ENCODE measurements at regions not wholly inside any gene's neighbourhood (a gene's known extent, or its start where the extent isn't known, plus 50 kb on each side); places are given as distances from the start of the nearest gene placed in this dataset.

GRCh38 chr3:104610730-104611652 is 755.7 kb upstream of the ALCAM start:
- ChIA-PET POLR2A (no interaction called here), CTCF (no interaction called here)

GRCh38 chr3:104612218-104612617 is 754.5 kb upstream of the ALCAM start:
- ChIA-PET POLR2A (no interaction called here), CTCF (no interaction called here)

GRCh38 chr3:104614564-104614963 is 752.1 kb upstream of the ALCAM start:
- ChIA-PET POLR2A (no interaction called here), CTCF (interaction anchor here (0.8 kb wide), 1 partner anchor 158 kb away, joined by 3 read pairs; no protein-coding TSS in a partner anchor)

GRCh38 chr3:104628185-104628789 is 738.4 kb upstream of the ALCAM start:
- ChIA-PET CTCF (no interaction called here), POLR2A (no interaction called here)

DNA sequence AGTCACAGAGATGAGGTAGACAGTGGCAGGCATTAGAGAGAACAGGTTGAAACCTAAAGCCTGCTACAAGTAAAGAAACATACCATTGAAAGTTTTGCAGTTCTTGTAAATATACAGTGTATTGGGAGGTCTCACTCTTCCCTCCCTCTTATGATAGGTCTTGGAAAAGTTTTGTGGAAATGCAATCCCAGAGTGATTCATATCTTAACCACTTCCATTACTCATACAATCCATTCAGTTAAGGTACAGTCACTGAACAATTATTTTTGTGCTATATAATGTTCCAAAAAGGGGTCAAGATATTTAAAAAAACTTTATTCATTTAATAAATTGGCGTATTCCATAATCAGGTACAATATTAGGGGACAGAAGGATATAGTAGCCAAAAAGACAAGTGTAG is 737.7 kb upstream of the ALCAM start:
- CTCF ChIA-PET = no interaction called here

GRCh38 chr3:104631254-104631653 is 735.5 kb upstream of the ALCAM start:
- ChIA-PET POLR2A (no interaction called here), CTCF (no interaction called here)

More for the DNA sequence above, 737.7 kb upstream of the ALCAM start:
- POLR2A ChIA-PET = no interaction called here

DNA sequence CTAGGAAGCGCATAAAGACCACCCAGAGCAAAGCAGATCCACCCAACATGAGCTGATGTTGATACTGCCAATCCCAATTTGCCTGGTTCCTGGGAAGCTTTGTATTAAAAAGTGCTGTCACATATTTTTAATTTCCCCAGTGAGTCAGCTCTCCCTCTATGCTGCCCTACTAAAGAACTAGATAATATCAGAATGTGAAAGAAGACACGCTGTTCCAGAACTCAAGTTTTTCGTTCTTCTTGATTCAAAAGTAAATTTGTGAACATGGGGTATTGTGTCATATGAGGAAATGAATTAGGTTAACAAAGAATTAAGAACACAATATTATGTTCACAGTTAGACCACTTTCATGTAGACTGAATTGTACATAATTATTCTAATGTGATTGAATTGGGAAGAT is 734.2 kb upstream of the ALCAM start:
- ChIA-PET CTCF (no interaction called here), POLR2A (no interaction called here)

DNA sequence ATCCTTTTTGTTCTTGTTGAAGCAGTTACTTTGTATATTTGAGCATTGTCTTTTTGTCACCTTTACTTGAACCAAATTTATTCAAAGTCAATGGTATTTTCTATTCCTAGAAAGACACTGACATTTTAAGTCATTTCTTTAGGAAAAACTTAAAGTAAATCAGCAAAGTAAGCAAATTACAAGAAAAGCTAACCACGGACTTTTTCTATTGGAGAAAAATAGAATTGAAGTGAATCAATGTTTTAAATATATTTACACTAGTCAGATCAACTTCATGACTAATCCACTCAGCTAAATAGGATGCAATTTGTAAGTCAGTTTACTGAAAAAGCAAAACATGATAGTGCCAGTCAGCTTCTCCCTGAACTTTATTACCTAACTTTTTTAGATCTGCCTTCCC is 733.8 kb upstream of the ALCAM start:
- POLR2A ChIA-PET = no interaction called here
- CTCF ChIA-PET = no interaction called here

- ChIA-PET CTCF (no interaction called here), POLR2A (no interaction called here)
These were observed 730.7 kb upstream of the ALCAM start for GRCh38 chr3:104635872-104636580.

GRCh38 chr3:104642827-104643226 is 723.9 kb upstream of the ALCAM start:
- CTCF ChIA-PET = no interaction called here
- POLR2A ChIA-PET = no interaction called here

DNA sequence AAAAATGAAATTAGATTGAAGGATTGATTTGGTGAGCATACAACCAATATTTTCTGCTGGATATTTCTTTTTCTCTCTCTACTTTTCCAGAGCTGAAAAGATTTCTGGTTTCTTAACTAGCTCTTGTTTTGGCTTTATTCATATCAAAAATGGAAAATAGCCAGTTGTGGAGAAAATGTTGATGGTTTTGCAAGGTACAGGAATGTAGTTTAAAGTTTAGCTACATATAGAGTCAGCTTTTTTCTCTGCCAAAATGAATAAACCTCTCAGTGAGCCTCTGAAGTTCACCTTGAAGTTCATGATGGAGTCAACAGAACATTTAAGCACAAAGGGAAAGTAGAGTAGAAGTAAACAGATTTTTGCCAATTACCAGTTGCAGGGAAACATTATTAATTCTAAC is 720.5 kb upstream of the ALCAM start:
- POLR2A ChIA-PET = interaction anchor here (0.5 kb wide), 1 partner anchor 29 kb away, joined by 3 read pairs; no protein-coding TSS in a partner anchor
- CTCF ChIA-PET = no interaction called here

DNA sequence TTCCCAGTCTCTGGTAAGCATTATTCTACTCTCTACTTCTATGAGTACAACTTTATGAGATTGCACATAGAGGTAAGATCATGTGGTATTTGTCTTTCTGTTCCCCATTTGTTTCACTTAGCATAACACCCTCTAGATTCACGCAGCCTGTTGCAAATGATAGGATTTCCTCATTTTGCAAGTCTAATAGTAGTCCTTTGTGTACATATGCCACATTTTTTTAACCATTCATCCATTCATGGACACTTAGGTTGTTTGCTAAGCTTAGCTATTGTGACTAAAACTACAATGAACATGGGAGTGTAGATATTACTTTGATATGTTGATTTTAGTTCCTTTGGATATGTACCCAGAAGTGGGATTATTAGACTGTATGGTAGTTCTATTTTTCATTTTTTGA is 717.9 kb upstream of the ALCAM start:
- POLR2A ChIA-PET = no interaction called here
- CTCF ChIA-PET = no interaction called here

DNA sequence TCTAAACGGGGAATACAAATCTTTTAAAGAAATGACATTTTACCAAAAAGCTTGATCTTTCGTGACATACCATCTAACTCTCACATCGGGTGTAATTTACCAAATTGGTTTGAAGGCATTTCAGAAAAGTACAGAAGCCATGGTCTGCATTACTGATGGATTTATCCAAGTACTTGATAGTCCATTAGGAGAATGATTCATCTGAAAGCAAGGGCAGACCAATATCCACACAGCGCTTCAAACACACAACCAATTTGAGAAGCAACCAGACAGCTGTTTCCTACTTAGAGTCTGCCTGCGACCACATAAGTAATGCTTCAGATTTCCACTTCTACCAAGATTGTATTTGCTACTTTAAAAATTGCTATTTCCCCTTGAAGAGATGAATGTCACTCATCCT is 697.6 kb upstream of the ALCAM start:
- POLR2A ChIA-PET = no interaction called here

GRCh38 chr3:104672331-104672730 is 694.4 kb upstream of the ALCAM start:
- POLR2A ChIA-PET = no interaction called here
- CTCF ChIA-PET = no interaction called here

More for the DNA sequence above, 697.6 kb upstream of the ALCAM start:
- CTCF ChIA-PET = no interaction called here

GRCh38 chr3:104673981-104674380 is 692.7 kb upstream of the ALCAM start:
- CTCF ChIA-PET = no interaction called here
- POLR2A ChIA-PET = no interaction called here

GRCh38 chr3:104676241-104676640 is 690.5 kb upstream of the ALCAM start:
- ChIA-PET CTCF (no interaction called here), POLR2A (no interaction called here)

- POLR2A ChIA-PET = no interaction called here
- CTCF ChIA-PET = no interaction called here
These were observed 688.8 kb upstream of the ALCAM start for GRCh38 chr3:104677932-104678331.

DNA sequence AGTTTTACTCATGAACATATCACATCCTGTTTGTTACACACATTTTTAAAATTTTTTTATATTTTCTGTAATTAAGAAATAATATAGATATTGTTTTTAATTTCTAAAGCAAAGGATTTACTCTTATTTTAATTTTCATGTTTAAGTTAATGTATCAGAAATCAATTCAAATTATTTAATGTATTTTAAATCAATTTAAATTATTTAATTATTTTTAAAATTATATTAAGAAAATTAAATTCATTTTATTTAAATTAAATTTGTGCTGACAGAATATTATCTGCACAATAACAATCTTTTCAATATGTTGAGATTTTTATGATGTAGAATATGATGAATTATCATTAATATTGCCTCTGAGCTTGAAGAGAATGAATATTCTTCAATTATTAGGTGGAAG is 681.2 kb upstream of the ALCAM start:
- ChIA-PET POLR2A (no interaction called here), CTCF (no interaction called here)

- CTCF ChIA-PET = no interaction called here
- POLR2A ChIA-PET = no interaction called here
These were observed 679.3 kb upstream of the ALCAM start for GRCh38 chr3:104687362-104687761.

DNA sequence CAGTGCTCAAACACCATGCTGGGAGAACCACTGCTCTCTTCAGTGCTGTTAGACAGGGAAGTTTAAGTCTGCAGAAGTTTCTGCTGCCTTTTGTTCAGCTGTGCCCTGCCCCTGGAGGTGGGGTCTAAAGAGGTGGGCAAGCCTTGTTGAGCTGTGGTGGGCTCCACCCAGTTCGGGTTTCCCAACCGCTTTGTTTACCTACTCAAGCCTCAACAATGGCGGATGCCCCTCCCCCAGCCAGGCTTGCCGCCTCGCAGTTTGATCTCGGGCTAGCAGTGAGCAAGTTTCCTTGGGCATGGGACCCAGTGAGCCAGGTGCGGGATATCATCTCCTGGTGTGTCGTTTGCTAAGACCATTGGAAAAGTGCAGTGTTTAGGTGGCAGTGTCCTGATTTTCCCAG is 670.2 kb upstream of the ALCAM start:
- CTCF ChIA-PET = no interaction called here
- POLR2A ChIA-PET = no interaction called here

- ChIA-PET POLR2A (no interaction called here), CTCF (no interaction called here)
These were observed 655.3 kb upstream of the ALCAM start for GRCh38 chr3:104711406-104711805.

All from activated CD8-positive, alpha-beta memory T cell treated with anti-CD3 and anti-CD28 coated beads for 36 hours (primary cell).